Coronary artery (tissue), 2 donors: ENCODE measurements at regions not wholly inside any gene's neighbourhood (a gene's known extent, or its start where the extent isn't known, plus 50 kb on each side); places are given as distances from the start of the nearest gene placed in this dataset.
A peak's percentile ranks its signal among the peaks of the same experiment; 100 is the strongest.
"Not testable (repeated sequence)": the region's sequence is repeated elsewhere in the genome, so short reads cannot be mapped to it uniquely, and the experiment has no call there.

Source experiments
- DNase-seq: peaks from one replicate; pipeline ENCODE4 v3.0.0-alpha.2; 2017; ENCODE audit warnings: low spot score
- H3K27ac ChIP-seq, 2 donors: fragments of 200-600 bp; sonication (generic); one replicate each; pipeline ENCODE4 v1.5.1; 2016 to 2019
- H3K4me3 ChIP-seq: fragments of 200-600 bp; sonication (generic); 2 replicates; pipeline ENCODE4 v1.5.1; 2016; ENCODE audit warnings: mild to moderate bottlenecking, moderate library complexity
- TF ChIP-seq, protein P1 (sequence below): fragments of 200-600 bp; sonication (generic); IDR thresholded peaks from one replicate; pipeline ENCODE4 v1.5.1; 2019; ENCODE audit warnings: antibody characterized with exemption

DNA sequence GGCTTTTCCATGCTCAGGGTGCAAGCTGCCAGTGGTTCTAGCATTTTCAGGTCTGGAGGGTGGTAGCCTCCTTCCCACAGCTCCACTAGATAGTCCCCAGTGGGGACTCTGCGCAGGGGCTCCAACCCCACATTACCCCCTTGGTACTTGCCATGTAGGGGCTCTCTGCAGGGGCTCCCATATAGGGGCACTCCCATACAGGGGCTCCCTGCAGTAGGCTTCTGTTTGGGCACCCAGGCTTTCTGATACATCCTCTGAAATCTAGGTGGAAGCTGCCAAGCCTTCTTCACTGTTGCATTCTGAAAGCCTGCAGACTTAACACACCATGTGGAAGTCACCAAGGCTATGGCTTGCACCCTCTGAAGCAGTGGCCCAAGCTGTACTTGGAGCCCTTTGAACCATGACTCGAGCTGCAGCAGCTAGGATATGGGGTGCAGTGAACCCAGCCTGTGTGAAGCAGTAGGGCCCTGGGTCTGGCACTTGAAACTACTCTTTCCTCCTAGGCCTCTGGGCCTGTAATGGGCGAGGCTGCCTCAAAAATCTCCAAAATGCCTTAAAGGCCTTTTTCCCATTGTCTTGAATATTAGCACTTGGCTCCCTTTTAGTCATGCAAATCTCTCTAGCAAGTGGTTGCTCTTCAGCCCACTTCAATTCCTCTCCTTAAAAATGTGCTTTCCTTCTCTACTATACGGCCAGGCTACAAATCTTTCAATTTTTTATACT, 96.4 kb downstream of the TPRA1 start:
- H3K27ac ChIP-seq, result no peak overlapping the region
- no peak overlapping the region for H3K4me3 ChIP-seq
- TF ChIP-seq, protein P1, sequence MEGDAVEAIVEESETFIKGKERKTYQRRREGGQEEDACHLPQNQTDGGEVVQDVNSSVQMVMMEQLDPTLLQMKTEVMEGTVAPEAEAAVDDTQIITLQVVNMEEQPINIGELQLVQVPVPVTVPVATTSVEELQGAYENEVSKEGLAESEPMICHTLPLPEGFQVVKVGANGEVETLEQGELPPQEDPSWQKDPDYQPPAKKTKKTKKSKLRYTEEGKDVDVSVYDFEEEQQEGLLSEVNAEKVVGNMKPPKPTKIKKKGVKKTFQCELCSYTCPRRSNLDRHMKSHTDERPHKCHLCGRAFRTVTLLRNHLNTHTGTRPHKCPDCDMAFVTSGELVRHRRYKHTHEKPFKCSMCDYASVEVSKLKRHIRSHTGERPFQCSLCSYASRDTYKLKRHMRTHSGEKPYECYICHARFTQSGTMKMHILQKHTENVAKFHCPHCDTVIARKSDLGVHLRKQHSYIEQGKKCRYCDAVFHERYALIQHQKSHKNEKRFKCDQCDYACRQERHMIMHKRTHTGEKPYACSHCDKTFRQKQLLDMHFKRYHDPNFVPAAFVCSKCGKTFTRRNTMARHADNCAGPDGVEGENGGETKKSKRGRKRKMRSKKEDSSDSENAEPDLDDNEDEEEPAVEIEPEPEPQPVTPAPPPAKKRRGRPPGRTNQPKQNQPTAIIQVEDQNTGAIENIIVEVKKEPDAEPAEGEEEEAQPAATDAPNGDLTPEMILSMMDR, result no peak
- DNase-seq, result no peak

DNA sequence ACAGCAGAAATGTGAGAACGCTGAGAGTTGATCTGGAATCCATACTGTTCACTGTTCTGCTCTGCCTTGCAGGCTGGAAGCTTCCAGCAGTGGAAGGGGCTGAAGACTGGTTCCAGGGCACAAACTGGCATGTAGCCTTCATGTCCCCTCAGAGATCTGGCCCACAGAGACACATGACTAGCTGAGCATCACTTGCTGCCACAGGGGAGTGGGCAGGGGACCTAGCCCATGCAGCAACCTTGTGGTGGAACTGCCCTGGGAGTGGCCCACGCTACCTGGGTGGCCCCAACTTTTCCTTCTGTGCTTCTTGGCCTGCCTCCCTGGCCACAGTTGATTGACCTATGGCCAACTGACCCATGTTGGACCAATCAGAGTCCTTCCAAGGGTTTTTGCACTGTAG, 98.1 kb downstream of the TPRA1 start:
- TF ChIP-seq, protein P1, result no peak
- Histone ChIP-seq H3K27ac (no peak overlapping the region), H3K4me3 (no peak overlapping the region)
- DNase-seq, result no peak

DNA sequence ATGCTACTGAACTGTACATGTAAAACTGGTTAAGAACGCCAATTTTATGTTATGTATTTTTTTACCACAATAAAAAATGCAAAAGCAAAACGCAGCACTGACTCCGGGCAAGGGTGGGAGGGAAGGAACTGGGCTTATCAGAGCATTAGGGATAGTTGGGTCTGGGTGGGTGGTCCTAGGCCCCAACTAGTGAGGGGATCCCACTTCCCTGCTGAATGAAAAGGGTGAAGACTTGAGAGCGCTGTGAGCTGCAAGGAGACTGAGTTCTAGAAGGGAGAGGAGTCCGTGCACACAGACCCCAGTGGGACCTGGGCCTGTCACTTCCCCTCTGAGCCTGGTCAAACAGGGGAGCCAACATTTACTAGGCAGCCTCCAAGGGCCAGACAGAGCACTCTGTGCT, 98.6 kb downstream of the TPRA1 start:
- no peak for DNase-seq
- H3K27ac ChIP-seq, result no peak overlapping the region
- H3K4me3 ChIP-seq, result no peak overlapping the region
- TF ChIP-seq, protein P1, result no peak

DNA sequence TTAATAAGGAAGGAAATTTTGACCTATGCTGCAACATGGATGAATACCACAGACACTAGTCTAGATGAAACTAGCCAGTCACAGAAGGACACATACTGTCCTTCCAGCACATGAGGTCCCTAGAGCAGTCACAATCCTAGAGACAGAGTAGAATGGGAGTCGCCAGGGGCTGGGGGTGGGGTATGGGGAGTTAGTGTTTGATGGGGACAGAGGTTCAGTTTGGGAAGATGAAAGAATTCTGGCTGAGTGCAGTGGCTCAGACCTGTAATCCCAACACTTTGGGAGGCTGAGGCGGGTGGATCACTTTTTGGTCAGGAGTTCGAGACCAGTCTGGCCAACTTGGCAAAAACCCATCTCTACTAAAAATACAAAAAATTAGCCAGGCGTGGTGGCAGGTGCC, 99.2 kb downstream of the TPRA1 start:
- TF ChIP-seq, protein P1, result no peak
- no peak for DNase-seq
- Histone ChIP-seq H3K4me3 (no peak overlapping the region), H3K27ac (no peak overlapping the region)

DNA sequence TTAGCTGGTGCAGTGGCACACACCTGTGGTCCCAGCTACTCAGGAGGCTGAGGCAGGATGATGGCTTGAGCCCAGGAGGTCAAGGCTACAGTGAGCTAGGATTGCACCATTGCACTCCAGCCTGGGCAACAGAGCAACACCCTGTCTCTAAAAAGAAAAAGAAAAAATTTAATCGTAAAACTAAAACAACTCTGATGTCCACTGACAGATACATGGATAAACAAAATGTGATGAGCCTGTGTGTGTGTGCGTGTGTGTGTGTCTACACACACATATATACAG, 99.6 kb downstream of the TPRA1 start:
- not testable (repeated sequence) for H3K27ac ChIP-seq, DNase-seq, H3K4me3 ChIP-seq

GRCh38 chr3:127490271-127491023, 100.1 kb downstream of the TPRA1 start:
- no peak overlapping the region for H3K4me3 ChIP-seq
- peak; percentile 67 for DNase-seq
- TF ChIP-seq, protein P1, result no peak
- H3K27ac ChIP-seq, result no peak overlapping the region

DNA sequence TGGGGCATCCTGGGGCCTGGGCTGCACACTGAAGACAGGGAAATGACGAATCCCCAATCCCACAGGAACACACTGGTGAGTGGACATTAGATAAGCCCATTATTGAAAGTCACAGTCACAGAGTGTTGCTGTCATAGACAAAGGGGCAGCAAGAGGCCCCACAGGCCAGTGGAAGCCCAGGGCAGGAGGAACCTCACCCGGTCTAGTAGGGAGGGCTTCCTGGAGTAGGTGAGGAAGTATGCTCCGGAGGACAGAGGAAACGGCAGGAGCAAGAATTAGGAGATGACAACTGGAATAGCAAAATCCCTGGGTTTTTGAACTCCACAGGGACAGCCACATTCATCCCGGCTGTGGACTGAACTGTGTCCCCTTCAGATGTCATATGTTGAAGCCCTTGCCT, 101.2 kb downstream of the TPRA1 start:
- no peak overlapping the region for H3K4me3 ChIP-seq
- DNase-seq, result no peak
- H3K27ac ChIP-seq, result no peak overlapping the region
- TF ChIP-seq, protein P1, result no peak
